Right lobe of liver (tissue), 4 donors: ENCODE measurements at regions not wholly inside any gene's neighbourhood (a gene's known extent, or its start where the extent isn't known, plus 50 kb on each side); places are given as distances from the start of the nearest gene placed in this dataset.

ENCODE experiments used
- CTCF ChIP-seq, 4 donors: fragments of 200-600 bp in 3 of 4; fragments of 450-650 bp in 1 of 4; IDR thresholded peaks; one replicate each; pipeline versions ENCODE4 v1.5.1 to v1.8.0; 2016 to 2022; ENCODE audit warnings: antibody characterized with exemption in 4 of 4, mild to moderate bottlenecking in 2 of 4
- POLR2A ChIP-seq: fragments of 450-650 bp; IDR thresholded peaks from one replicate; pipeline ENCODE4 v1.6.1; 2017; ENCODE audit warnings: antibody characterized with exemption, mild to moderate bottlenecking
- donor health status: DM: no; HTN: no; CAD: no.
- donor health status: DM: no; HTN: no; CAD: no.
- donor health status: DM: no; HTN: yes; CAD: no.

- TF ChIP-seq POLR2A (no peak), CTCF (IDR thresholded peaks at IDR 0.05) (no peak)
Observed at GRCh38 chr14:26021759-26022158, 576.1 kb downstream of the NOVA1 start.
